CD4-positive, alpha-beta T cell (primary cell): ENCODE measurements at regions not wholly inside any gene's neighbourhood (a gene's known extent, or its start where the extent isn't known, plus 50 kb on each side); places are given as distances from the start of the nearest gene placed in this dataset.
"Not testable (repeated sequence)": the region's sequence is repeated elsewhere in the genome, so short reads cannot be mapped to it uniquely, and the experiment has no call there.

Source experiments
- ATAC-seq: fragments of 200-7000 bp; cut with Tn5 transposase; one replicate; pipeline ENCODE4 v1.10.0; 2022; ENCODE audit warnings: mild to moderate bottlenecking; ENCODE audit not compliant: poor library complexity
- CTCF ChIA-PET: fragments of 350-600 bp; sonication (Branson Sonifier 250); formaldehyde crosslinking; loops from one replicate; lab custom pipeline; 2021; ENCODE audit warnings: antibody characterized with exemption, inconsistent platforms; lab: Charles Lee
- POLR2A ChIA-PET: fragments of 350-600 bp; sonication (Branson Sonifier 250); formaldehyde crosslinking; loops from one replicate; lab custom pipeline; 2021; ENCODE audit warnings: antibody characterized with exemption, inconsistent platforms; lab: Charles Lee
- DNase-seq, 14 experiments: peaks; one replicate each; pipeline ENCODE4 v3.0.0-alpha.2; 2013 to 2020; ENCODE audit warnings: mixed read lengths in 2 of 14
- H3K27ac ChIP-seq, 2 donors: one replicate each; pipeline versions ENCODE4 v1.5.1 to v1.7.0; 2013; ENCODE audit warnings: low read length in 2 of 2, low read depth in 1 of 2, mild to moderate bottlenecking in 1 of 2
- H3K27me3 ChIP-seq, 2 experiments: 1 replicate in 1 of 2; 2 replicates in 1 of 2; pipeline versions ENCODE4 v1.6.1 to v1.7.0; 2013; ENCODE audit warnings: low read length in 2 of 2, control low read depth in 1 of 2, mild to moderate bottlenecking in 1 of 2, moderate library complexity in 1 of 2; ENCODE audit not compliant: insufficient read depth in 2 of 2, control insufficient read depth in 1 of 2
- H3K36me3 ChIP-seq: one replicate; pipeline ENCODE4 v1.6.1; 2013; ENCODE audit warnings: low read length, control low read depth; ENCODE audit not compliant: insufficient read depth
- H3K4me1 ChIP-seq: one replicate; pipeline ENCODE4 v1.6.1; 2013; ENCODE audit warnings: low read length, control low read depth; ENCODE audit not compliant: insufficient read depth
- H3K4me3 ChIP-seq: one replicate; pipeline ENCODE4 v1.5.1; 2013; ENCODE audit warnings: mild to moderate bottlenecking, low read length, moderate library complexity
- H3K9me3 ChIP-seq, 2 experiments: 1 replicate in 1 of 2; 2 replicates in 1 of 2; pipeline versions ENCODE4 v1.6.1 to v1.7.0; 2013; ENCODE audit warnings: low read length in 2 of 2, mild to moderate bottlenecking in 2 of 2, control low read depth in 1 of 2, moderate library complexity in 1 of 2; ENCODE audit not compliant: control insufficient read depth in 1 of 2, insufficient read depth in 1 of 2
- H3K27ac Mint-ChIP-seq: one replicate; pipeline ENCODE4 v1.8.0; 2020; ENCODE audit warnings: mixed read lengths
- H3K27me3 Mint-ChIP-seq: one replicate; pipeline ENCODE4 v1.8.0; 2021; ENCODE audit warnings: mixed read lengths
- H3K36me3 Mint-ChIP-seq: one replicate; pipeline ENCODE4 v1.8.0; 2021; ENCODE audit warnings: low read depth, mixed read lengths
- H3K4me1 Mint-ChIP-seq: one replicate; pipeline ENCODE4 v1.8.0; 2021; ENCODE audit warnings: low read depth, mixed read lengths
- H3K4me3 Mint-ChIP-seq: one replicate; pipeline ENCODE4 v1.8.0; 2020; ENCODE audit warnings: mild to moderate bottlenecking, mixed read lengths
- H3K9me3 Mint-ChIP-seq: one replicate; pipeline ENCODE4 v1.8.0; 2020; ENCODE audit warnings: mixed read lengths
- CTCF ChIP-seq: fragments of 200-600 bp; IDR thresholded peaks from one replicate; pipeline ENCODE4 v1.8.0; 2022; ENCODE audit warnings: antibody characterized with exemption, mild to moderate bottlenecking
- intact Hi-C, 2 experiments: fragments of 100-400 bp; cut with DNase I in 1 of 2; cut with micrococcal nuclease in 1 of 2; formaldehyde crosslinking; loops; one replicate each; pipeline versions ENCODE4 v1.15.1 to v1.9.0; 2023 to 2025; cut with DNase I, micrococcal nuclease

- no peaks in the 10 kb centered on the region for H3K36me3 Mint-ChIP-seq
- no peak for ATAC-seq
- peaks cover 5% of the 10 kb centered on the region for H3K4me1 Mint-ChIP-seq
Measured at GRCh38 chr4:42282081-42282901, 115.0 kb upstream of the SHISA3 start.

GRCh38 chr4:42284030-42284429, 113.3 kb upstream of the SHISA3 start:
- ChIA-PET CTCF (no interaction called here), POLR2A (no interaction called here)
- Mint-ChIP-seq H3K4me3 (no peak overlapping the region), H3K36me3 (no peaks in the 10 kb centered on the region), H3K27me3 (peaks cover 28% of the 10 kb centered on the region), H3K4me1 (peaks cover 5% of the 10 kb centered on the region), H3K27ac (no peak overlapping the region), H3K9me3 (no peaks in the 10 kb centered on the region)
- no peak for TF ChIP-seq CTCF
- intact Hi-C loops = loop anchor here (5.0 kb wide), 1 partner anchor 238 kb away; no protein-coding TSS in a partner anchor
- Histone ChIP-seq H3K27ac (no peak overlapping the region), H3K27me3 (peaks cover 6 to 9% of the 10 kb centered on the region in 2 experiments), H3K4me1 (peaks cover 2% of the 10 kb centered on the region), H3K36me3 (no peaks in the 10 kb centered on the region), H3K9me3 (no peaks in the 10 kb centered on the region), H3K4me3 (no peak overlapping the region)
- ATAC-seq (no peak), DNase-seq (no peak)

More at GRCh38 chr4:42282081-42282901, 115.0 kb upstream of the SHISA3 start:
- Histone ChIP-seq H3K36me3 (no peaks in the 10 kb centered on the region), H3K9me3 (no peaks in the 10 kb centered on the region), H3K27ac (no peak overlapping the region), H3K27me3 (peaks cover 6 to 9% of the 10 kb centered on the region in 2 experiments), H3K4me3 (no peak overlapping the region), H3K4me1 (peaks cover 2% of the 10 kb centered on the region)
- intact Hi-C loops = loop anchor here (5.0 kb wide), 1 partner anchor 240 kb away; no protein-coding TSS in a partner anchor
- CTCF ChIA-PET = no interaction called here
- Mint-ChIP-seq H3K27ac (no peak overlapping the region), H3K9me3 (no peaks in the 10 kb centered on the region), H3K4me3 (no peak overlapping the region), H3K27me3 (peaks cover 32% of the 10 kb centered on the region)
- TF ChIP-seq CTCF = peak; percentile 44
- DNase-seq = peak in 3 of 14 experiments; percentile 48 to 58 (median 49)
- POLR2A ChIA-PET = no interaction called here

- H3K27ac ChIP-seq, H3K27me3 ChIP-seq, H3K4me1 ChIP-seq, ATAC-seq, H3K4me3 Mint-ChIP-seq, H3K36me3 ChIP-seq, H3K36me3 Mint-ChIP-seq, DNase-seq, POLR2A ChIA-PET, H3K9me3 ChIP-seq, intact Hi-C loops, H3K4me3 ChIP-seq, CTCF ChIA-PET, H3K27ac Mint-ChIP-seq, H3K9me3 Mint-ChIP-seq, H3K4me1 Mint-ChIP-seq: not testable (repeated sequence)
- H3K27me3 Mint-ChIP-seq = peaks cover 13% of the 10 kb centered on the region
Measured at GRCh38 chr4:42288876-42289275, 108.4 kb upstream of the SHISA3 start.

- intact Hi-C loops, H3K4me1 ChIP-seq, H3K27me3 ChIP-seq, H3K9me3 ChIP-seq, H3K27ac Mint-ChIP-seq, CTCF ChIA-PET, ATAC-seq, DNase-seq, H3K9me3 Mint-ChIP-seq, POLR2A ChIA-PET, H3K36me3 ChIP-seq, H3K4me1 Mint-ChIP-seq, H3K4me3 Mint-ChIP-seq, H3K27ac ChIP-seq, H3K36me3 Mint-ChIP-seq, H3K4me3 ChIP-seq: not testable (repeated sequence)
- peaks cover 24% of the 10 kb centered on the region for H3K27me3 Mint-ChIP-seq
Measured at GRCh38 chr4:42292192-42292591, 105.1 kb upstream of the SHISA3 start.
